Calu3 (cell line): ENCODE measurements at regions not wholly inside any gene's neighbourhood (a gene's known extent, or its start where the extent isn't known, plus 50 kb on each side); places are given as distances from the start of the nearest gene placed in this dataset.
"Not testable (repeated sequence)": the region's sequence is repeated elsewhere in the genome, so short reads cannot be mapped to it uniquely, and the experiment has no call there.

ENCODE experiments used
- BruUV-seq: library from RNA; stranded (reverse); fragments of 400-500 nt; replicated peaks from 2 replicates; lab custom pipeline; 2021; lab: Mats Ljungman, UMichigan
- CTCF ChIA-PET: fragments of 300-600 bp; sonication (Branson Sonifier 250); formaldehyde crosslinking; loops from one replicate; lab custom pipeline; 2022; ENCODE audit warnings: antibody characterized with exemption; lab: Charles Lee
- DNase-seq: peaks from one replicate; pipeline ENCODE4 v3.0.0; 2022
- H3K27ac Mint-ChIP-seq: one replicate; pipeline ENCODE4 v1.8.0; 2022; ENCODE audit warnings: mixed read lengths; ENCODE audit not compliant: unreplicated experiment
- H3K27me3 Mint-ChIP-seq: one replicate; pipeline ENCODE4 v1.8.0; 2022; ENCODE audit warnings: mixed read lengths; ENCODE audit not compliant: unreplicated experiment
- H3K36me3 Mint-ChIP-seq: one replicate; pipeline ENCODE4 v1.8.0; 2022; ENCODE audit warnings: mild to moderate bottlenecking, moderate library complexity, mixed read lengths; ENCODE audit not compliant: insufficient read depth, unreplicated experiment
- H3K4me1 Mint-ChIP-seq: one replicate; pipeline ENCODE4 v1.8.0; 2022; ENCODE audit warnings: mild to moderate bottlenecking, low read depth, mixed read lengths; ENCODE audit not compliant: unreplicated experiment
- H3K4me3 Mint-ChIP-seq: one replicate; pipeline ENCODE4 v1.8.0; 2022; ENCODE audit warnings: mild to moderate bottlenecking, low read depth, moderate library complexity, mixed read lengths; ENCODE audit not compliant: unreplicated experiment
- H3K9me3 Mint-ChIP-seq: one replicate; pipeline ENCODE4 v1.8.0; 2022; ENCODE audit warnings: low read depth, mixed read lengths; ENCODE audit not compliant: unreplicated experiment
- intact Hi-C: fragments of 100-400 bp; cut with micrococcal nuclease; formaldehyde crosslinking; loops from one replicate; pipeline ENCODE4 v1.10.0; 2022; ENCODE audit not compliant: unreplicated experiment
- TF ChIP-seq, protein P1 (sequence below): fragments of 200-600 bp; IDR thresholded peaks from one replicate; pipeline ENCODE4 v1.8.0; 2022; ENCODE audit warnings: antibody characterized with exemption; ENCODE audit not compliant: unreplicated experiment

DNA sequence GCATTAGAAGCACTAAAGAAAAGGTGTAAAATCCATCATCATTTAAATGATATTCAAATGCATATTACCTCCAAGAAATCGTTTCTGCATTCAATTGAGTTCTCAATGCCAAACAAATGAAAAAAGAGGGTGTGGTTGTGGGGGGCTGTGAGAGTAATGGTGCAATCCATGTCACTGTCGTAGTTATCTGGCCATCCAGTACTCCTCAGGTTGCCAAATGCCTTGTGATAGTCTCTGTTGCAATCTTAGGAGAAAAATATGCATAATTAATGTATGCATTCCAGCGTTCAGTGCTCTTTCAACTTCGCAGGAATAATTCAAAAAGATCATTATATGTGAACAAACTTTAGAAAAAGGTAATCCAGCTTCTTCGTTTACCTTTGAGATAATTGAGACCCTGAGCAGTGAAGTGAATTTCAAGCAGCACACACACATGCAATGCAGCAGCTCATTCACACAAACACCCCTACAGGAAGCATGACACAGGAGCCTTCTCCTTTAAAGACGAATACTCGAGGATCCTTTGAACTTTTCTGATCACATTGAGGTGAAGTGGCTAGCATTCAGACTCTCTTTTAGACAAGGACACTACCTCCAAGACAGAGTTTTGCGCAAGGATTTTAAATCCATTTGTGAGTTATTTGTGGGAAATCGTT lies 73.4 kb downstream of the OR13A1 start:
- no peaks in the 10 kb centered on the region for H3K9me3 Mint-ChIP-seq
- TF ChIP-seq, protein P1, sequence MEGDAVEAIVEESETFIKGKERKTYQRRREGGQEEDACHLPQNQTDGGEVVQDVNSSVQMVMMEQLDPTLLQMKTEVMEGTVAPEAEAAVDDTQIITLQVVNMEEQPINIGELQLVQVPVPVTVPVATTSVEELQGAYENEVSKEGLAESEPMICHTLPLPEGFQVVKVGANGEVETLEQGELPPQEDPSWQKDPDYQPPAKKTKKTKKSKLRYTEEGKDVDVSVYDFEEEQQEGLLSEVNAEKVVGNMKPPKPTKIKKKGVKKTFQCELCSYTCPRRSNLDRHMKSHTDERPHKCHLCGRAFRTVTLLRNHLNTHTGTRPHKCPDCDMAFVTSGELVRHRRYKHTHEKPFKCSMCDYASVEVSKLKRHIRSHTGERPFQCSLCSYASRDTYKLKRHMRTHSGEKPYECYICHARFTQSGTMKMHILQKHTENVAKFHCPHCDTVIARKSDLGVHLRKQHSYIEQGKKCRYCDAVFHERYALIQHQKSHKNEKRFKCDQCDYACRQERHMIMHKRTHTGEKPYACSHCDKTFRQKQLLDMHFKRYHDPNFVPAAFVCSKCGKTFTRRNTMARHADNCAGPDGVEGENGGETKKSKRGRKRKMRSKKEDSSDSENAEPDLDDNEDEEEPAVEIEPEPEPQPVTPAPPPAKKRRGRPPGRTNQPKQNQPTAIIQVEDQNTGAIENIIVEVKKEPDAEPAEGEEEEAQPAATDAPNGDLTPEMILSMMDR, result no peak
- H3K4me3 Mint-ChIP-seq, result no peak overlapping the region
- H3K36me3 Mint-ChIP-seq, result no peaks in the 10 kb centered on the region
- CTCF ChIA-PET, result no interaction called here
- H3K27ac Mint-ChIP-seq, result no peak overlapping the region
- peaks cover 60% of the 10 kb centered on the region for H3K27me3 Mint-ChIP-seq
- BruUV-seq, result no TSS peak
- DNase-seq, result no peak
- no peaks in the 10 kb centered on the region for H3K4me1 Mint-ChIP-seq
- intact Hi-C loops, result no loop called here

DNA sequence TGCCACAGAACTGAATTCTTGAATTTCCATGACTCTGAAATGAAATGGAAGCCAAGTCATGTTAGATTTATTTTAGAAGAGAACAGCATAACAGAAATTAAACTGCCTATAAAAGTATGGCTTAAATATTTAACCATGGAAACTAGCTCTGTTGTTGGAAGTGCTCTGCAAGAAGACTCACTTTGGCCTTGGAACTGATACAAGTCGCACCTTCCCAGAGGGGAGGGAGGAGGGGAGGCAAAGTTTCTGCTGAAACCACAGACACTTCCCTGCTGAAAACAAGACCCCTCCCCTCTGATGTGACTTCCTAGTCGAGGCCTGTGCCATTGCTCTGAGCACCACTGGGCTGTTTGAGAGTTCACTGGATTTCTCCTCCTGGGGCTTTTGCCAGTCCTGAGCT lies 72.1 kb downstream of the OR13A1 start:
- no peaks in the 10 kb centered on the region for H3K36me3 Mint-ChIP-seq
- H3K27me3 Mint-ChIP-seq, result peaks cover 73% of the 10 kb centered on the region
- intact Hi-C loops, result no loop called here
- no peaks in the 10 kb centered on the region for H3K4me1 Mint-ChIP-seq
- TF ChIP-seq, protein P1, result no peak
- CTCF ChIA-PET, result no interaction called here
- no peaks in the 10 kb centered on the region for H3K9me3 Mint-ChIP-seq
- BruUV-seq, result no TSS peak
- H3K27ac Mint-ChIP-seq, result no peak overlapping the region
- DNase-seq, result no peak
- no peak overlapping the region for H3K4me3 Mint-ChIP-seq

- CTCF ChIA-PET, result no interaction called here
- H3K9me3 Mint-ChIP-seq, result no peaks in the 10 kb centered on the region
- no peak overlapping the region for H3K4me3 Mint-ChIP-seq
- BruUV-seq, result no TSS peak
- no peaks in the 10 kb centered on the region for H3K36me3 Mint-ChIP-seq
- intact Hi-C loops, result no loop called here
- H3K4me1 Mint-ChIP-seq, result no peaks in the 10 kb centered on the region
- TF ChIP-seq, protein P1, result no peak
- H3K27me3 Mint-ChIP-seq, result peaks cover 72% of the 10 kb centered on the region
- DNase-seq, result no peak
- no peak overlapping the region for H3K27ac Mint-ChIP-seq
These were observed 68.9 kb downstream of the OR13A1 start for GRCh38 chr10:45246522-45246921.

DNA sequence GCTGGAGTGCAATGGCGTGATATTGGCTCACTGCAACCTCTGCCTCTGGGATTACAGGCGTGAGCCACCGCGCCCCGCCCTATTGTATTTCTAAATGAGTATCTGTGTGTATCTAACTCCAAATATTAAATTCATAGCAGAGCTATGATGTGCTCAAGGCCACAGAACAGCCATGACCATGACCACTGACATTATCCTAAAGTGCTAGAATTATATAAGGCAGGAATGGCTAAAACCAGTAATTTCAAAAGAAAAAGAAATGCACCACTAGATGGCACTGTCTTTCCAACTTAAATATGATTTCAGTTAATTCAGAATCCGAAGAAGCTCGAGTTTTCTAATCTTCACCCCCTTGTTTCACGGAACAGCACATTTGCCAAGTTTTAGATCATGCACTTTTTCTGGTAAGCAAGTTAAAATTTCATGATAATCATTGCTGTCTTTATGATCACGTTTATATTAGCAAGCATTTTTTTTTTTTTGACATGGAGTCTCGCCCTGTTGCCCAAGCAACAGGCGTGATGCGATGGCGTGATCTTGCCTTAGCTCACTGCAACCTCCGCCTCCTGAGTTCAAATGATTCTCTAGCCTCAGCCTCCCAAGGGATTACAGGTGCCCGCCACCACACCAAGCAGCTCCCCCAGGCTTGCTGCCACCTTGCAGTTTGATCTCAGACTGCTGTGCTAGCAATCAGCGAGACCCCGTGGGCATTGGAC lies 65.3 kb downstream of the OR13A1 start:
- Mint-ChIP-seq H3K27ac (no peak overlapping the region), H3K27me3 (peaks cover 45% of the 10 kb centered on the region), H3K4me3 (peak overlapping the region; percentile 49), H3K4me1 (no peaks in the 10 kb centered on the region), H3K36me3 (no peaks in the 10 kb centered on the region), H3K9me3 (no peaks in the 10 kb centered on the region)
- CTCF ChIA-PET, result interaction anchor here (0.6 to 1.0 kb wide), 5 partner anchors 72 to 778 kb away, joined by 3 to 5 read pairs (median 3); no protein-coding TSS in a partner anchor
- no TSS peak for BruUV-seq
- intact Hi-C loops, result loop anchor here (2.0 to 10.0 kb wide), 4 partner anchors 127 to 475 kb away; partner anchors contain the start of genes WASHC2C and ZFAND4
- TF ChIP-seq, protein P1, result peak; percentile 31
- DNase-seq, result peak; percentile 4

GRCh38 chr10:45250694-45251075 lies 64.7 kb downstream of the OR13A1 start:
- intact Hi-C loops, result loop anchor here (2.0 to 10.0 kb wide), 4 partner anchors 127 to 474 kb away; partner anchors contain the start of genes WASHC2C and ZFAND4
- Mint-ChIP-seq H3K4me3 (peak overlapping the region; percentile 49), H3K27me3 (peaks cover 40% of the 10 kb centered on the region)
- H3K9me3 Mint-ChIP-seq, DNase-seq, H3K36me3 Mint-ChIP-seq, BruUV-seq, H3K27ac Mint-ChIP-seq, H3K4me1 Mint-ChIP-seq: not testable (repeated sequence)
- CTCF ChIA-PET, result interaction anchor here (0.6 to 1.0 kb wide), 3 partner anchors 211 to 421 kb away, joined by 3 to 5 read pairs (median 4); no protein-coding TSS in a partner anchor
